ENCODE measurements at regions not wholly inside any gene's neighbourhood (a gene's known extent, or its start where the extent isn't known, plus 50 kb on each side); places are given as distances from the start of the nearest gene placed in this dataset.
"Not testable (repeated sequence)": the region's sequence is repeated elsewhere in the genome, so short reads cannot be mapped to it uniquely, and the experiment has no call there.

- ATAC-seq: no peak
- Mint-ChIP-seq H3K4me1 (no peaks in the 10 kb centered on the region), H3K27ac (no peak overlapping the region), H3K4me3 (no peak overlapping the region), H3K27me3 (no peaks in the 10 kb centered on the region), H3K36me3 (ENCODE audit: low read depth) (no peaks in the 10 kb centered on the region)
- peaks cover 2% of the 10 kb centered on the region for H3K9me3 ChIP-seq (ENCODE audit: control insufficient read depth, low read length, poor library complexity, severe bottlenecking)
- DNase-seq: no peak
Measured at GRCh38 chr4:116015062-116015461, 901.6 kb upstream of the NDST4 start.

GRCh38 chr4:116010923-116011322, 897.5 kb upstream of the NDST4 start:
- no peaks in the 10 kb centered on the region for H3K4me1 Mint-ChIP-seq
- H3K4me3 Mint-ChIP-seq: no peak overlapping the region
- no peaks in the 10 kb centered on the region for H3K27me3 Mint-ChIP-seq
- ATAC-seq: no peak
- H3K9me3 ChIP-seq (ENCODE audit: control insufficient read depth, low read length, poor library complexity, severe bottlenecking): no peaks in the 10 kb centered on the region
- no peaks in the 10 kb centered on the region for H3K36me3 Mint-ChIP-seq (ENCODE audit: low read depth)
- no peak for DNase-seq
- no peak overlapping the region for H3K27ac Mint-ChIP-seq

GRCh38 chr4:116005806-116006088, 892.3 kb upstream of the NDST4 start:
- H3K27ac Mint-ChIP-seq: no peak overlapping the region
- ATAC-seq: no peak
- H3K27me3 Mint-ChIP-seq: no peaks in the 10 kb centered on the region
- no peak overlapping the region for H3K4me3 Mint-ChIP-seq
- H3K4me1 Mint-ChIP-seq: no peaks in the 10 kb centered on the region
- no peaks in the 10 kb centered on the region for H3K36me3 Mint-ChIP-seq (ENCODE audit: low read depth)
- DNase-seq: no peak
- H3K9me3 ChIP-seq (ENCODE audit: control insufficient read depth, low read length, poor library complexity, severe bottlenecking): no peaks in the 10 kb centered on the region

GRCh38 chr4:116005037-116005805, 891.8 kb upstream of the NDST4 start:
- H3K9me3 ChIP-seq (ENCODE audit: control insufficient read depth, low read length, poor library complexity, severe bottlenecking): no peaks in the 10 kb centered on the region
- Mint-ChIP-seq H3K27ac (no peak overlapping the region), H3K36me3 (ENCODE audit: low read depth) (no peaks in the 10 kb centered on the region), H3K27me3 (no peaks in the 10 kb centered on the region), H3K4me1 (no peaks in the 10 kb centered on the region), H3K4me3 (no peak overlapping the region)
- ATAC-seq: no peak
- no peak for DNase-seq

GRCh38 chr4:116001291-116001690, 887.9 kb upstream of the NDST4 start:
- ATAC-seq: no peak
- Mint-ChIP-seq H3K36me3 (ENCODE audit: low read depth) (no peaks in the 10 kb centered on the region), H3K27ac (no peak overlapping the region), H3K4me1 (no peaks in the 10 kb centered on the region), H3K4me3 (no peak overlapping the region), H3K27me3 (no peaks in the 10 kb centered on the region)
- H3K9me3 ChIP-seq (ENCODE audit: control insufficient read depth, low read length, poor library complexity, severe bottlenecking): no peaks in the 10 kb centered on the region
- no peak for DNase-seq

- Mint-ChIP-seq H3K27ac (no peak overlapping the region), H3K36me3 (ENCODE audit: low read depth) (no peaks in the 10 kb centered on the region)
Measured at GRCh38 chr4:115986573-115986972, 873.2 kb upstream of the NDST4 start.

GRCh38 chr4:115975421-115976001, 862.1 kb upstream of the NDST4 start:
- not testable (repeated sequence) for DNase-seq; H3K4me1 Mint-ChIP-seq; H3K36me3 Mint-ChIP-seq (ENCODE audit: low read depth)

More at GRCh38 chr4:115986573-115986972, 873.2 kb upstream of the NDST4 start:
- ATAC-seq (no peak), DNase-seq (no peak)
- H3K4me1 Mint-ChIP-seq: no peaks in the 10 kb centered on the region
- H3K27me3 Mint-ChIP-seq: no peaks in the 10 kb centered on the region
- no peak overlapping the region for H3K4me3 Mint-ChIP-seq
- H3K9me3 ChIP-seq (ENCODE audit: control insufficient read depth, low read length, poor library complexity, severe bottlenecking): no peaks in the 10 kb centered on the region

GRCh38 chr4:115973768-115974167, 860.3 kb upstream of the NDST4 start:
- no peaks in the 10 kb centered on the region for H3K27me3 Mint-ChIP-seq
- no peaks in the 10 kb centered on the region for H3K36me3 Mint-ChIP-seq (ENCODE audit: low read depth)
- DNase-seq: no peak
- no peak overlapping the region for H3K27ac Mint-ChIP-seq
- no peaks in the 10 kb centered on the region for H3K9me3 ChIP-seq (ENCODE audit: control insufficient read depth, low read length, poor library complexity, severe bottlenecking)
- no peaks in the 10 kb centered on the region for H3K4me1 Mint-ChIP-seq
- ATAC-seq: no peak
- no peak overlapping the region for H3K4me3 Mint-ChIP-seq

More at GRCh38 chr4:115975421-115976001, 862.1 kb upstream of the NDST4 start:
- ATAC-seq; H3K27ac Mint-ChIP-seq; H3K9me3 ChIP-seq (ENCODE audit: control insufficient read depth, low read length, poor library complexity, severe bottlenecking); H3K27me3 Mint-ChIP-seq; H3K4me3 Mint-ChIP-seq: not testable (repeated sequence)

GRCh38 chr4:115972967-115973366, 859.5 kb upstream of the NDST4 start:
- Mint-ChIP-seq H3K36me3 (ENCODE audit: low read depth) (no peaks in the 10 kb centered on the region), H3K4me3 (no peak overlapping the region), H3K4me1 (no peaks in the 10 kb centered on the region), H3K27me3 (no peaks in the 10 kb centered on the region), H3K27ac (no peak overlapping the region)
- H3K9me3 ChIP-seq (ENCODE audit: control insufficient read depth, low read length, poor library complexity, severe bottlenecking): no peaks in the 10 kb centered on the region
- DNase-seq (no peak), ATAC-seq (no peak)

GRCh38 chr4:115970859-115971258, 857.4 kb upstream of the NDST4 start:
- H3K36me3 Mint-ChIP-seq (ENCODE audit: low read depth): no peaks in the 10 kb centered on the region
- ATAC-seq: no peak
- H3K4me1 Mint-ChIP-seq: no peaks in the 10 kb centered on the region
- no peaks in the 10 kb centered on the region for H3K9me3 ChIP-seq (ENCODE audit: control insufficient read depth, low read length, poor library complexity, severe bottlenecking)
- H3K27ac Mint-ChIP-seq: no peak overlapping the region
- H3K4me3 Mint-ChIP-seq: no peak overlapping the region
- no peaks in the 10 kb centered on the region for H3K27me3 Mint-ChIP-seq
- DNase-seq: no peak

GRCh38 chr4:115969756-115970155, 856.3 kb upstream of the NDST4 start:
- H3K4me3 Mint-ChIP-seq: no peak overlapping the region
- ATAC-seq: no peak
- no peak for DNase-seq
- no peaks in the 10 kb centered on the region for H3K4me1 Mint-ChIP-seq
- no peaks in the 10 kb centered on the region for H3K36me3 Mint-ChIP-seq (ENCODE audit: low read depth)
- no peaks in the 10 kb centered on the region for H3K9me3 ChIP-seq (ENCODE audit: control insufficient read depth, low read length, poor library complexity, severe bottlenecking)
- H3K27me3 Mint-ChIP-seq: no peaks in the 10 kb centered on the region
- no peak overlapping the region for H3K27ac Mint-ChIP-seq

GRCh38 chr4:115965588-115965987, 852.2 kb upstream of the NDST4 start:
- Mint-ChIP-seq H3K36me3 (ENCODE audit: low read depth) (no peaks in the 10 kb centered on the region), H3K27ac (no peak overlapping the region), H3K4me1 (no peaks in the 10 kb centered on the region), H3K4me3 (no peak overlapping the region), H3K27me3 (no peaks in the 10 kb centered on the region)
- ATAC-seq: no peak
- H3K9me3 ChIP-seq (ENCODE audit: control insufficient read depth, low read length, poor library complexity, severe bottlenecking): no peaks in the 10 kb centered on the region
- no peak for DNase-seq

- DNase-seq; H3K27me3 Mint-ChIP-seq; H3K4me1 Mint-ChIP-seq; H3K27ac Mint-ChIP-seq; H3K4me3 Mint-ChIP-seq; H3K36me3 Mint-ChIP-seq (ENCODE audit: low read depth); H3K9me3 ChIP-seq (ENCODE audit: control insufficient read depth, low read length, poor library complexity, severe bottlenecking); ATAC-seq: not testable (repeated sequence)
Measured at GRCh38 chr4:115956054-115956796, 842.8 kb upstream of the NDST4 start.

- H3K27ac Mint-ChIP-seq: no peak overlapping the region
- no peak overlapping the region for H3K4me3 Mint-ChIP-seq
- H3K36me3 Mint-ChIP-seq (ENCODE audit: low read depth): no peaks in the 10 kb centered on the region
- H3K4me1 Mint-ChIP-seq: no peaks in the 10 kb centered on the region
- DNase-seq (no peak), ATAC-seq (no peak)
- no peaks in the 10 kb centered on the region for H3K9me3 ChIP-seq (ENCODE audit: control insufficient read depth, low read length, poor library complexity, severe bottlenecking)
- H3K27me3 Mint-ChIP-seq: no peaks in the 10 kb centered on the region
Measured at GRCh38 chr4:115950806-115951205, 837.4 kb upstream of the NDST4 start.

All from T-helper 17 cell (primary cell).